ENCODE measurements at regions not wholly inside any gene's neighbourhood (a gene's known extent, or its start where the extent isn't known, plus 50 kb on each side); places are given as distances from the start of the nearest gene placed in this dataset.

DNA sequence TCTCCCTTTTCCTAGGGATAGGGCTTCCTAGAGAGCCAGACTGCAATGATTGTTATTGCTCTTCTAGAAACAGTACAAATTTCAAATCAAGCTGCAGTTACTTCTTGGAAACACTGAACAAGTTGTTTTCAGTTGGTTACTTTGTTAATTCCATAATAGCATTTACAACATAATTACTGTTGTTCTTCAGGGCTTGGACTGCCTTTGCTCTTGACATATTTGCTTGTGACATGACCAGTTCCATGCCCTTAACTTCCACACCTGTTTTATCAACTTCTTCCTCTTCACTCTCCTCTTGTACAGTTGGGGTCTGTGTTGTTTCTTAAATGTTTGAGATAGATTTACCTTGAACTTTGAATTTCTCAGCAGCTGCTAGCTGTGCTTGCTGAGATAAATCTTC, 104.4 kb downstream of the SEC23IP start:
- intact Hi-C loops (cut with DNase I; ENCODE audit: low total_unique reads), result no loop called here
- no peaks in the 10 kb centered on the region for H3K4me1 ChIP-seq
- H3K36me3 ChIP-seq, result no peaks in the 10 kb centered on the region
- no peak overlapping the region for H3K27ac ChIP-seq
- TF ChIP-seq, protein P1, sequence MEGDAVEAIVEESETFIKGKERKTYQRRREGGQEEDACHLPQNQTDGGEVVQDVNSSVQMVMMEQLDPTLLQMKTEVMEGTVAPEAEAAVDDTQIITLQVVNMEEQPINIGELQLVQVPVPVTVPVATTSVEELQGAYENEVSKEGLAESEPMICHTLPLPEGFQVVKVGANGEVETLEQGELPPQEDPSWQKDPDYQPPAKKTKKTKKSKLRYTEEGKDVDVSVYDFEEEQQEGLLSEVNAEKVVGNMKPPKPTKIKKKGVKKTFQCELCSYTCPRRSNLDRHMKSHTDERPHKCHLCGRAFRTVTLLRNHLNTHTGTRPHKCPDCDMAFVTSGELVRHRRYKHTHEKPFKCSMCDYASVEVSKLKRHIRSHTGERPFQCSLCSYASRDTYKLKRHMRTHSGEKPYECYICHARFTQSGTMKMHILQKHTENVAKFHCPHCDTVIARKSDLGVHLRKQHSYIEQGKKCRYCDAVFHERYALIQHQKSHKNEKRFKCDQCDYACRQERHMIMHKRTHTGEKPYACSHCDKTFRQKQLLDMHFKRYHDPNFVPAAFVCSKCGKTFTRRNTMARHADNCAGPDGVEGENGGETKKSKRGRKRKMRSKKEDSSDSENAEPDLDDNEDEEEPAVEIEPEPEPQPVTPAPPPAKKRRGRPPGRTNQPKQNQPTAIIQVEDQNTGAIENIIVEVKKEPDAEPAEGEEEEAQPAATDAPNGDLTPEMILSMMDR (IDR thresholded peaks at IDR 0.05), result no peak
- peaks cover 0 to 11% (median 4%) of the 10 kb centered on the region in 3 donors for H3K9me3 ChIP-seq
- no peak for DNase-seq
- no peaks in the 10 kb centered on the region for H3K27me3 ChIP-seq
- no peak overlapping the region for H3K4me3 ChIP-seq

DNA sequence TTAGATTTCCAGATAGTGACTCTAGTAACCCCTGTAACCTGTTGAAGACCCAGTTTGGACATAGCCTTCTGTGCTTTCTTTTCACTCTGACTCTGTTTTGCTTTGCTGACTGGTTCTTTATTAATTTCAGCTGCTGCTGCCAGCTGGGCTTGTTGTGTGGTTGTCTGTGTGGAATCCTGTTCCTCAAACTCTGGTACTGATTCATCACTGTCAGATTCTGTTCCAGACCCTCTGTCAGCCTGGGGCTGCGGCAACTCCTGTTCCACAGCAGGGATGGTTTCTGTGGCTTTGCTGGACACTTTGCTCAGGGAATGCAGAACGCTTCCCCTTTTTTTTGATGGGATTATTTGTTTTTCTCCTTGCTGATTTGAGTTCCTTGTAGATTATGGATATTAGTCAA, 104.9 kb downstream of the SEC23IP start:
- TF ChIP-seq, protein P1 (IDR thresholded peaks at IDR 0.05), result no peak
- Histone ChIP-seq H3K36me3 (no peaks in the 10 kb centered on the region), H3K27ac (no peak overlapping the region), H3K27me3 (no peaks in the 10 kb centered on the region), H3K9me3 (peaks cover 0 to 11% (median 4%) of the 10 kb centered on the region in 3 donors), H3K4me3 (no peak overlapping the region), H3K4me1 (no peaks in the 10 kb centered on the region)
- no peak for DNase-seq
- intact Hi-C loops (cut with DNase I; ENCODE audit: low total_unique reads), result no loop called here

DNA sequence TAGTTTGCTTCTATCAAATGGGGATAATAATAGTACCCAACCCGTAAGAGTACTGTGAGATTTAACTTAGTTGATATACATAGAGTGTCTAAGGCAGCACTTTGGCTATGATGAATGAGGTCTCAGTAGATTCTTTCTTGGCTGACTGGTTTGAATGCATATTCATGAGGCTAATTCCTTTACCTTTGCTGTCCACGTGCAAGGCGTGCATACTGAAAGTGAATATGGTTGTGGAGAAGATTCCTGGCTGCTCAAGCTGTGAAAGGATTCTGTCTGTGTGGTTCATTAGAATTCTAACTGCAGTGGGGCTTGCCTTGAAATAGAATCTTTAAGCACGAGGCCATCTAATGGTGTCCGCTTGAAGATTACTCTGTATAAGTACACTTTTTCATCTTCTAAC, 110.3 kb downstream of the SEC23IP start:
- H3K27ac ChIP-seq, result no peak overlapping the region
- no peaks in the 10 kb centered on the region for H3K4me1 ChIP-seq
- H3K4me3 ChIP-seq, result no peak overlapping the region
- H3K36me3 ChIP-seq, result no peaks in the 10 kb centered on the region
- intact Hi-C loops (cut with DNase I; ENCODE audit: low total_unique reads), result no loop called here
- no peak for DNase-seq
- TF ChIP-seq, protein P1 (IDR thresholded peaks at IDR 0.05), result no peak
- H3K27me3 ChIP-seq, result no peaks in the 10 kb centered on the region
- no peaks in the 10 kb centered on the region for H3K9me3 ChIP-seq

DNA sequence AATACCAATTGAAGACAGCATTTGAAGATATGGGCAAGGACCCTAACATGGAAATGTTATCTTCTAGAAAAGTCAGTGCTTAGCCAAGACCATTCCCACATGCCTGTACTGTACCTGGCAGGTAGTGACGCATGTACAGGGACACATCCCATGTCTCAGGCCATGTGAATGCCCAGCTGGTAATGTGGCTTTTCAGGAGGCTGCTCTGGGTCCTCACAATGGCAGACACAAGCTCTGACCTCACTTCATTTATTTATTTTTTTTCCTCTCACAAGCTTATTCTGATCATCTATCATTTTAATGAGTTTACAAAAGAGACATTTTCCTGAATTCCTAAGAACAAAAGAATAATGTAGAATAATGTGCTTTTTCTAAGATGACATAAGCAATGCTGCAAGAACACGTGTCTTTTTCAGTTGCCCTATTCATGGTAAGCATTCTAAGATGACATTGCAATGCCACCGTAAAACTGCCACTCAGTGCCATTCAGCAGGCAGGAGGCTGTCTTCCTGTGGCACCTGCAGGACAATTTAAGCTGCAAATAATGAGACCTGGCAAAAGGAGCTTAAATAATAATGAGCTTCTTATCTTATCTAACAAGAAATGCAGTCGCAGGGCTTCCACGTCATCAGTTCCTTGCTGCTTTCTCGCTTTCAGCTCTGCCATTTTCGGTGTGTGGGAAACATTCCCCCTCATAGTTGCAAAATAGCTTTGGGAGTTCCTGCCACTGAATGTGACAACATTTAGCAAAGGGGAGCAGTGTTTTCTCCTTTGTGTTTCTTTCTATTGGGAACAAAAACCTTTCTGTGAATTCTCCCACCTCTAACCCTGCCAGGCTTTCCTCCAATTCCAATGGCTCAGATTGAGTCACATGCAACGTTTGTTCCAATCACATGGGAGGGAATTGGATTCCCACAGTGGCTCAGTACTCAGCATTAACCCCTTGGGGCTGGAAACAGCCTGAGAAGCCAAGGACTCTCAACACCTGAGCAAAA, 113.0 kb downstream of the SEC23IP start:
- H3K9me3 ChIP-seq, result no peaks in the 10 kb centered on the region
- H3K4me1 ChIP-seq, result no peaks in the 10 kb centered on the region
- no peak for DNase-seq
- TF ChIP-seq, protein P1 (IDR thresholded peaks at IDR 0.05), result no peak
- H3K27ac ChIP-seq, result no peak overlapping the region
- intact Hi-C loops (cut with DNase I; ENCODE audit: low total_unique reads), result no loop called here
- H3K27me3 ChIP-seq, result no peaks in the 10 kb centered on the region
- no peak overlapping the region for H3K4me3 ChIP-seq
- no peaks in the 10 kb centered on the region for H3K36me3 ChIP-seq

DNA sequence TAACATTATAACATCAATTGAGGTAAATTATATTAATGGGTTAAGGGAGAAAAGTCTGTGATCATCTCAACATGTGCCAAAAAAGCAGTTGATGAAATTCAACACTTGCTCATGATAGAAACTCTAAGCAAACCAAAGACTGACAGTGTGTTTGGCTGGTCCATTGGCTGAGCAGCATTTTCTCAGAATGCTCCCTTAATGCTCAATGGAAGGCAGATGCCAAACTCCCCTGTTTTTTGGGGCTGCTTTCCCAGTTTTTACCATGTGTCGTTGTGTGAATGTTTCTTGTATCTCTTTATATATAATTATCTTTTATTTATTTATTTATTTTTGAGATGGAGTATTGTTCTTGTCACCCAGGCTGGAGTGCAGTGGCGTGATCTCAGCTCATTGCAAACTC, 114.7 kb downstream of the SEC23IP start:
- Histone ChIP-seq H3K4me3 (no peak overlapping the region), H3K27me3 (peaks cover 0 to 6% of the 10 kb centered on the region in 2 donors), H3K27ac (no peak overlapping the region), H3K36me3 (no peaks in the 10 kb centered on the region), H3K9me3 (no peaks in the 10 kb centered on the region), H3K4me1 (no peaks in the 10 kb centered on the region)
- no peak for DNase-seq
- TF ChIP-seq, protein P1 (IDR thresholded peaks at IDR 0.05), result no peak
- intact Hi-C loops (cut with DNase I; ENCODE audit: low total_unique reads), result no loop called here

Data from tibial artery (tissue), 4 donors.